HG03378 (cell line): ENCODE measurements at regions not wholly inside any gene's neighbourhood (a gene's known extent, or its start where the extent isn't known, plus 50 kb on each side); places are given as distances from the start of the nearest gene placed in this dataset.
"Not testable (repeated sequence)": the region's sequence is repeated elsewhere in the genome, so short reads cannot be mapped to it uniquely, and the experiment has no call there.

Source experiments
- ATAC-seq: cut with Tn5 transposase; IDR thresholded peaks from one replicate; pipeline ENCODE4 v1.9.1; 2021; ENCODE audit warnings: mild to moderate bottlenecking, moderate library complexity; ENCODE audit not compliant: unreplicated experiment

DNA sequence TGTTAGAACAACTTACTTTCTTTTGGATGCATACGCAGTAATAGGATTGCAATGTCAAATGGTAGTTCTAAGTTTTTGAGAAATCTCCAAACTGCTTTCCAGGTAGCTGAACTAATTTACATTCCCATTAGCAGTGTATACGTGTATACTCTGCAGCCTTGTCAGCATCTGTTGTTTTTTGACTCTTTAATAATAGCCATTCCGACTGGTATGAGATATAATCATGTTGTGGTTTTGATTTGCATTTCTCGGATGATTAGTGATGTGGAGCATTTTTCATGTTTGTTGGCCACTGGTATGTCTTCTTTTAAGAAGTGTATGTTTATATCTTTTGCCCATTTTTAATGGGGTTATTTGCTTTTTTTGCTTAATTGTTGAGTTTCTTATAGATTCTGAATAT is 76.9 kb upstream of the HNRNPA1L2 start:
- ATAC-seq, result peak; percentile 91

GRCh38 chr13:52569904-52570602 is 72.2 kb upstream of the HNRNPA1L2 start:
- ATAC-seq, result peak; percentile 72

- not testable (repeated sequence) for ATAC-seq
Observed at GRCh38 chr13:52571163-52571562, 71.1 kb upstream of the HNRNPA1L2 start.

- ATAC-seq, result peak; percentile 99
Observed at GRCh38 chr13:52582962-52583361, 59.3 kb upstream of the HNRNPA1L2 start.
